HG03103 (cell line): ENCODE measurements at regions not wholly inside any gene's neighbourhood (a gene's known extent, or its start where the extent isn't known, plus 50 kb on each side); places are given as distances from the start of the nearest gene placed in this dataset.
A peak's percentile ranks its signal among the peaks of the same experiment; 100 is the strongest.
"Not testable (repeated sequence)": the region's sequence is repeated elsewhere in the genome, so short reads cannot be mapped to it uniquely, and the experiment has no call there.

Experiments used
- ATAC-seq: cut with Tn5 transposase; IDR thresholded peaks from one replicate; pipeline ENCODE4 v1.9.1; 2021; ENCODE audit warnings: low read depth; ENCODE audit not compliant: unreplicated experiment

DNA sequence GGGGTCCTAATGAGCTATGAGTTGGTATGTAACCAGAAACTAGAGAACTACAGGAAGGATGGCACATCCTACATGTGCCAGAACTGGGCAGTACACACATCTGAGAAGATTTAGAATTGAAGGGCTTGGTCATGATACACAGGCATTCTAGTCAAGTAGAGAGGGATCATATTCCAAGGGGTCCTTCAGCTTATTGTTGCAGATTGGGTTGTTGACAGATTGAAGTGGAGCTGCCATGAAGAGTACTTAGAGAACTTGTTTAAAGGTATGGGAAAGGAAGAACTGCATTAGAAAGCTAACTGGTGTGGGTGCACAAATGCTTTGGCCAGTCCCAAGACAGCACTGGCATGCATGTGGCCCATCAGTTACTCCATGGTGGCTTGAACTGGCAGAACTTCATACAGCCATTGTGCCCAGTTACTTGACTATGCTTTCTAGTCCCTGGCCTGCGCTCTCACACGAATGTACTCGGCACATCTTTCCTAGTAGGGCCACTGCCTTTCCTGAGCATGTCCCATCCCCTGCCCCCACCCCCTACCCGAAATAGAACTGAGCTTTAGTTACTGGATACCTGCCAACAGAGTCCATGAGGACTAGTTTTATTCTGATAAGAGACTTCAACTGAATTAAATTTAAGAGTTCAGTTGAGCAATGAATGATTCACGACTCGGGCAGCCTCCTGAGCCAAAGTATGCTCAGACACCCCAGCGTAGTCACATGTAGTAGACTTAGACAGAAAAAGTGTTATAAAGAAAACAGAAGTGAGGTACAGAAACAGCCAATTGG is 64.0 kb downstream of the CCNG2 start:
- no peak for ATAC-seq

DNA sequence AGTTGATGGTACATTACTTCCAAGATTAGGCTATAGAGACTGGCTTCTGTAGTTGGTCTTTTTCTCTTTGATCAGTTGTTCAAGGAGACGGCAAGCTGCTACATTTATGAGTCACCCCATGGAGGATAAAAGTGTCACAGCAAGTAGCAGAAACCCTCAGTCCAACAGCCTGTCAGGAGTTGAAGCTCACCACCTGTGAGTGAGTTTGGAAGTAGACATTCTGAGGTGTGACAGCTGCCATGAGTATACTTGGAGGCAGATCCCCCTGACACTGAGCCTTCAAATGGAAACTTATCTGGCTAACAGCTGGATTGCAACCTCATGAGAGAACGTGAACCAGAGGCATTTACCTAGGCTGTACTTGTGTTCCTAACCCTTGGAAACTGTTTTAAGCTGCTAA is 68.0 kb downstream of the CCNG2 start:
- no peak for ATAC-seq

DNA sequence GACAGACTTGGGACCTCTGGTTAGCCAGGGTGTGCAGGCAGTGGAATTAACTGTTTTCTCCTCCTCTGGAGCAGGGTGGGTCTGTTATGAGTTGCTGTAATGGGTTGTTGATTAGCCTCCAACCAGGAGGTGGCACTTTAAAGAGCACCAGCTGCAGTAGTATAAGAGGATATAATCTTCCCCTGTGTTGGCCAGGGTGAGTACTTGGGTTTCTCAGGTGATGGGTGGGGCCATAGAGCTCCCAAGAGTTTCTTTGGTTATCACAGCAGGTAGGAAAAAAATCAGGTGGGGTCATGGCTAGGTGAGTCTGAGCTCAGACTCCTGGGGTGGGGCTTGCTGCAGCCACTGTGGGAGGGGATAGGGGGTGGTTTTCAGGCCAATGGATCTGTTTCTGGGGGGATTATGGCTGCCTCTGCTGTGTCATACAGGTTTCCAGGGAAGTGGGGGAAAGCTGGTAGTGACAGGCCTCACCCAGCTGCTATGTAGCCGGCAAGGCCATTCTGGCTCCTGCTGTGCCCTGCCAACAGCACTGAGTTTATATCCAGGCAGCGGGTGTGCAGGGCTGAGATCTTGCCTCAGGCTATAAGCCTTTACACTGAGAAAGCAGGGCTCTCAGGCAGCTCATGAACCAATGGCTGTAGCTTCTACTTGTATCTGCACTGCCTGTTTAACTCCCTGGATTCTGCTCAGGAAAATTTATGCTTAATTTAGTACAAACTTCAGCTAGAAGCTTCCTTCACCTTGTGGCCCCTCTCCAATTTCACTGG is 70.1 kb downstream of the CCNG2 start:
- ATAC-seq = no peak

DNA sequence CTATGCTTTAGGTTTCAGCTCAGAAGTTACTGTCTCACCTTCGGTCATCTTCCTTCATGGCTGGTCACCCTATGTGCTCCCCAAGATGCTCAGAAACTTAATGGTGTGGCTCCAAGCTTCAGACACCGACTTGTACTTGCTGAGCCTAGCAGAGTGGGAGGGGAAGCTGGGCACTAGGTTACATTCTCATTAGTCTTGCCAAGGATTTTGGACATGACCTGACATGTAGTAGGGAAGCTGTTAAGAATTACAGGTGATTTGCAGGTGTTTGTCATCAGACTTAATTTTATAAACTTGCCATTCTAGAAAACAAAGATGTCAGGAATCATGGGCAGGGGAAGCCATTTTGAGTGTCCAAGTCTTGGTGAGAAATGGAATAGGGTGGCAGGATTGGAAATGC is 72.4 kb downstream of the CCNG2 start:
- ATAC-seq = no peak

DNA sequence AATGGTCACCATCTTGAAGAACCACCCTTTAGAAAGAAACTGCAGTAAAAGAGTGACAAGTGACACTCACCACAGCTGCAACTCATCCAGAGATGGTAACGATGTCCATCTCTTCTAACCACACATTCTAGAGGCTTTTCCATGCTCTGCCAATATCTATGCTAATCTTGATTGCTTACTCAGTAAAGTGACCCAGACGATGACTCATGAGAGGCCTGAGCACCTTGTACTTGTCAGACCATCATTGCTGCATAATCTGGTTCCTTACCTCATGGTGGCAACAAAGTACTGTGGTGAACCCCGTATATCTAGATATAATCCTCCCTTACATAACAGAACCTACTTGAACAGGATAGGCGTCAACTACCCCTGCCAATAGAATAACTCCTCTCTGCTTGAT is 75.6 kb downstream of the CCNG2 start:
- ATAC-seq = no peak

DNA sequence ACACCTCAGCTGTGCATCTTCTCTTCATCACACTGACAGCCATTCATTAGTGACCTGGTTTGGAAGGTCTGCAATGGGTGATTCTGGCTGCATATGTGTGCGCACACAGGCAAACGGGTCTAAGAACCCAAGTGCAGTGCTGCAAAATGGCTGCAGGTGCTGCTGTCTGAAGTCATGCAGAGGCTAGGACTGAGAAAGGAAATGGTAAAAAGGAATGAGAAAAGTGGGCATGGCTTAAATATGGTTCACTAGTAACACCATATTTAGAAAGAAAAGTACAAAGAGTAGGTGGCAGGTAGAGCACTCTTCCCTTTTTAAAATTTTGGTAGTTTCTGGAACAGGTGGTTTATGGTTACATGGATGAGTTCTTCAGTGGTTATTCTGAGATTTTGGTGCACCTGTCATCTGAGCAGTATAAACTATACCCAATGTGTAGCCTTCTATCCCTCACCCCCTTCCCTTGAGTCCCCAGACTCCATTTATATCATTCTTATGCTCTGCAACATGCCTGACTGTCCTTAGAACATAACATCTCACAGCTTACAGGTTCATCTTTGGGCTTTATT is 78.4 kb downstream of the CCNG2 start:
- ATAC-seq = peak; percentile 62

DNA sequence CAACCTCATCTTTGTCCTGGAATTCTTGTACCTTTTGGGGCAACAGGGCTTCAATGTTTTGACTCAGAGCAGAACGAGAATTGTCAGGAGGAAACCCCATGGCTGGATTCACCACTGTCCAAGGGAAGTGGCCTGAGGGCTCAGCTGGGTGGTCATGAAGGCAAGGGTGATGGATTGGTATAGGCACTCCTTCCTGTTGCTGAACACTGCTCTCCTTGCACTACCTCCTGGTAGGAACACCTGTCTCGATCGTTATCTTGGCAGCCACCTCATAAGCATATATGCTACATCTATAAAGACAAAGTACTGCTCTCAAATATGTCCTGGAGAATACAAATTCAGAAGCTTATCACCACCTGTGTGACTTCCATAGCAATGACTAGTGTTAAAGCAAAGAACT is 79.8 kb downstream of the CCNG2 start:
- no peak for ATAC-seq

DNA sequence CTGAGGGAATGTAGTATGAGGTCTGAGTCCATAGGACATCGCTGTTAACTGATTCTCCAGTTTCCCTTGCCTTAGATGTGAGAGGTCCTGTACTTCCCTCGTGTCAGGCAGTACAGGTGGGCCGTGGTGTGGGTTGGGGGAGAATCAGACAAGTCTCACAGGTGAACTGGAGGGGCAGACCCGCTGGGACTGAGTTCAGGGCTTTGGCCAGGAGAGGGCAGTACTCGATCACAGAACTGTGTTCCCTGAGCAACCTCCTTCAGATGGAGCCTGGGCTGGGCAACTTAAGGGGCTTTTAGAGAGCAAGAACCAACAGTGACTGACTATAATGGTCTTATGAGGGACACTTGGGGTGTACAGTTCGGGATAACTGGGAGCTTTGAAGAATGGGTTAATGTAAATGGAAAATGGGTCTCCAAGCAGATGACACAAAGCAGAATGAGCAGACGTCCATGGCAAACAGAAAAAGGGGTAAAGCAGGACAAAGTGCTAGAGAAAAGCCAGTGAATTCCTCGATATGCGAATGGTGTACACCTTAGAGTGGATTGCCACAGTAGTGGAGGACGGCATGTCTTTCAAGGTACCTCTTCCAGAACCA is 83.6 kb downstream of the CCNG2 start:
- no peak for ATAC-seq

DNA sequence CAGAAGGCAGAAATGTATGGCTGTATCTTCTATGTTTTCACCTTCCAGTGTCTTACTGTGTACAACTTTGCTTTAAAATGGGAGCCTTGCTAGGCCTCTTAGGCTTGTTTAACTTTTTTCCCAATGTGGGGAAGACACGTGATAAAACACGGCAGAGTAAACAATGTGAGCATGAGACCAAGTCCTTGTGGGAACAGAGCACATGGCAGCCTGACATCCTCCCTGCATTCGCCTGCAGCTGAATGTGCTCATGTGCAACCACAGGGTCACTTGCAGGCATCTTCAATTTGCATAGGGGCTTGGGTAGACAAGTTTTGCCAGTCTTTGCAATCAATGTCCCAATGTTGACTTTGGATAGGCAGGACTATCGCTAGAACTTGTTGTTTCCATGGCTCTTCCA is 91.8 kb downstream of the CCNG2 start:
- ATAC-seq = no peak

DNA sequence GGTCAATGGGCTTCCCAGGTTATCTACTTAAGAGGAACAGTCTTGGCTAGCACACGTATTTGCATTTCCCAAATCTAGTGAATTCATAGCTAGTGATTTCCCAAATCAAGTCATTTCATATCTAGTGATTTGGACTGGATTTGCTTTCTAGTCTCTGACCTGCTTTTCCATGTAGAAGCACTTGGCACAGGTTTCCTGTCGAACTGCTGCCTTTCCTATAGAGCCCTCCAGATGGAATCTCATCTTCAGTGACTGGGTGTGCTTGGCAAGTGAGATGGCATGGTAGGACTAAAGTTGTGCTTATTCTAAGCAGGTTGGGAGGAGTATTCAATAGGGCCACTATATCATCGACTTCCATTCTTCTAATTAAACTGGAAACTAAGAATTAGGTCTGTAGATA is 94.7 kb downstream of the CCNG2 start:
- no peak for ATAC-seq

DNA sequence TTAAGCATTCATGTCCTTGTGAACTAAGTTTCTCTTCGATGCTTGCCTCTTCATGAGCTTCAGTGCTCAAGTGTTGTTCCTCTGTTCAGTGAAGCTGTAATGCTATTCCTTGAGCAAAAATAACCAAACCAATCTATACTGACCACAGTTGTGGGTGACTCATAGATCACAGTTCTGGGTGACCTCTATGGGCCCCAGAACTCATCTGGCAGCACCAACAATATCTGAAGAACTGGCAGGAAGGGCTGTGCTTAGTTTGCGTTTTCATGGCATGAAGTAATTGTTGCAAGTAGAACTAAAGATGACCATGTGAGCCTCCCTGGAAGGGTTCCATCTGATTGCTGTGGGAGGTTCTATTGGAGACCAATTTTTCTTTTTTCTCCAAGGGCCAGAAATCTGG is 106.2 kb downstream of the CCNG2 start:
- ATAC-seq = no peak

DNA sequence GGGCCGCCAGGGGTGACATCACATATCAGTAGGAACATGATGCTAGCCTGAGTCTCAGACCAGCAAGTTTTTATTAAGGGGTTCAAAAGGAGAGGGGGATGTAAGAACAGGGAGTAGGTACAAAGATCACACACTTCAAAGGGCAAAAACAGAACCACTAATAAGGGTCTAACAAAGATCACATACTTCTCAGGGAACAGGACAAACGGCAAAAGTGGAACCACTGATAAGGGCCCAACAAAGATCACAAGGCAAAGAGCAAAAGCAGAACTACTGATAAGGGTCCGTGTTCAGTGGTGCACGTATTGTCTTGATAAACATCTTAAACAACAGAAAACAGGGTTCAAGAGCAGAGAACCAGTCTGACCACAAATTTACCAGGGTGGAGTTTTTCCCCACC is 107.0 kb downstream of the CCNG2 start:
- not testable (repeated sequence) for ATAC-seq

DNA sequence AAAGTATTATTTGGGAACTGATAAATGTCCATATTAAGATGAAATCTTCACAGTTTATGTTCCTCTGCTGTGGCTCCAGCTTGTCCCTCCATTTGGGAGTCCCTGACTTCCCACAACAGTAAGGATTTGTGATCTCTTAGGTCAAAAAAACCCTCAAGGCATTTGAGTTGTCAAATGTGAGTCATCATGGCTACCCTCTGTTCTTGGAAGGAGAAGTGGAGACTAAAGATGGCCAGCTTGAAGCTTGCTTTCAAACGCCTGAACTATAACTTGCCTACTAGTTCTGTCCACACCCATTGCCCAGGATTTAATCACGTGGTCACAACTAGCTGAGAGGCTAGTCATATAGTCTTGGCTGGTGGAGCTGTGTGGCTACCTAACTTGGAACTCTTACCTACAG is 107.8 kb downstream of the CCNG2 start:
- no peak for ATAC-seq

DNA sequence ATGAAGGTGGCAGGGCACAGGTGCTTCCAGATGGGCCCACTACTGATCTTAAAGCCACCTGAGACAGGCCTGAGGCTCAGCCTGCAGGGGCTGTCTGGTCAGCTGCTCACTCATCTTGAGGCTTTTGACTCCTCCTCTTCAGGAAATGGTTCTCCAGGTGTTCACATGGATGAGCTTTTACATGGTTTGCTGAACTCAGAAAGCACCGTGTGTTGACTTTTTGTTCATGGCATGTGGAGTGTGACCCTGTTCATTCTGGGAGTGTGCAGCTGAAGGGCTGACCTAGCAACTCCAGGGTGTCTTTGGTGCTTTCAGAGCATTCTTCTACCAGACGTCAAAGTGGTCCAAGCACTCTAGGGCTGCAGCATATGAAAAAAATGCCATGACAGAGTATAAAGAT is 111.1 kb downstream of the CCNG2 start:
- ATAC-seq = no peak

DNA sequence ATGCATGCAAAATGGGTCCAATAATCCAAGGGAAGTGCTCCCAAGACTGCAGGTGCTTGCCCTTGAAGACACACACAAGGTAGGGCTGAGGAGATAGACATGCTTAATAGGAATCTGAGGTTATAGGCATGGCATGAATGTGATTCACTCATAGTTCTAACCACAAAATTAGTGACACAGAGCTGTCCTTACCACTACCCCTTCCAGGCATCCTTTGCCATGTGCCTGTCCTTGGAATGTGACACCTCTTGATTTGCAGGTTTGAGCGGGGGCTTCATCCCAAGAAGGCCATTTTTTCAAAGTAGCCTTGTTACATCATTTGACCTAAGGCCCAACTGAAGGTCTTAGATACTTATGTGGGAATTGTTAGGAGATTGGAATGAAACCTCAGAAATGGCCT is 112.5 kb downstream of the CCNG2 start:
- no peak for ATAC-seq

DNA sequence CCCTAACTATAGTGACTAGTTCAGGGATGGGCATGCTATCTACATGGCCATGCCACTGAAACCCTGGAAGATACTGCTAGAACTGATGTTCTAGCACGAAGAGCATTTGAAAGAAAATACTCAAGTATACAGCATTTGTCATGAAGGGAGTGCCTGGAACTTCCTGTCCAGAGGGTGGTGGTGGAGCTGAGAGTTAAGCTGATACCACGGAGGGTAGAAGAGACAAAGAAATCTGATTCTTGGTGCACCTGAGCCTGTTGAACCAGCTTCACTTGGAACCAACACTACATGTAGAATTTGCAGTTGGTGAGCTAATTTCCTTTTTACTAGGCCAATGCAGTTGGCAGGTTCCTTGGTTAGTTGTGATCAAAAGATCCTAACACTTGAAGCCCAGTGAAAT is 116.4 kb downstream of the CCNG2 start:
- ATAC-seq = no peak

DNA sequence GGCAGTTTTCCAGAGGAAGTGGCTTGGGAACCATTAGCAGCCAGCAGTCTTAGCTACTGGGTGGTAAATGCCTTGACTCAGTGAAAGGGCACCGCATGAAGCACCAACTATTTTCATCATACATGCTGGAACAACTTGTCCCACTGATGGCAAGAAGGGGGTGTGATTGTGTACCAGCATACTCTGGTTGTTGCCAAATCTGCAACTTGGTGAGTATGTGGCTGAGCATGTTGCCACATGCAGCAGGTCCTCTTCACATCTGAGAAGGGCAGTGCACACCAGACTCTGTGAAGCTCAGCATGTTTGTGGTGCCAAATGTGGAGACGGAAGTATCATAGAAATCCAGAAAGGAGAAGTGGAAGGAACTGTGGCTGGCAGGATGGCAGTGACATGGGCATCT is 122.1 kb downstream of the CCNG2 start:
- ATAC-seq = not testable (repeated sequence)

DNA sequence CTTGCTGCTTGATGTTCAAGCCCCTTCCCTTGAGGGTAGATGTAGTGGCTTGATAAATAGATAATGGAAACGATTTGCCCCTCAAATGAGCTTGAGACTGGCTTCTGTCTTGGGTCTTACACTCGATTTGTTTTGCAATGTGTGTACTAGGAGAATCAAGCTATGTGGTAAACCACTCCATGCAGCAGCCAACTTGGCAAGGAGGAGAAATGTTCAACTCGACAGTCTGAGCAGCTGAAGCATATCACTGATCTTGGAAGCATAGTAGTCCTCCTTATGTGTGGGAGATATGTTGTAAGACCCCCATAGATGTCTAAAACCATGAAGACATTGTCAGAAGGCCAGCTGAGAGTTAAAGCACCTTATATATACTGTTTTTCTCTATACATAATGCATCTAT is 125.3 kb downstream of the CCNG2 start:
- no peak for ATAC-seq

DNA sequence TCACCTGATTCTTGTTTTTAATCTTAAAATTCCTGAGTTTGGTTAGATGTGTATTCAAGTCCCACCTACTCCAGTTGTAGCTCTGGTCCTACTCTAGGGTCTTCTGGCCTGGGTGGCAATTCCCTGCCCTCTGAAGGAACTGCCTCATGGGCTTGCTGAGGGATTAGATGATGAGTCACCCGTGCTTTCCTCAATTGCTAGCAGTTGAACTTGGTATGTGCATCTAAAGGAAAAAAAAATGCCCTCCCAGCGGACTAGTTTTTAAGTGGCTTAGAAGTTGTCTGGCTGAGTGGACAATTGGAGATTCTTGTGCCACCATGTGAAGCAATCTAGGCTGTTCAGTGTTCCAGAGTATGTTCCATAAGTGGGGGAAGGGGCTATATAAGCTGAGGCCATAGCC is 127.0 kb downstream of the CCNG2 start:
- ATAC-seq = no peak

DNA sequence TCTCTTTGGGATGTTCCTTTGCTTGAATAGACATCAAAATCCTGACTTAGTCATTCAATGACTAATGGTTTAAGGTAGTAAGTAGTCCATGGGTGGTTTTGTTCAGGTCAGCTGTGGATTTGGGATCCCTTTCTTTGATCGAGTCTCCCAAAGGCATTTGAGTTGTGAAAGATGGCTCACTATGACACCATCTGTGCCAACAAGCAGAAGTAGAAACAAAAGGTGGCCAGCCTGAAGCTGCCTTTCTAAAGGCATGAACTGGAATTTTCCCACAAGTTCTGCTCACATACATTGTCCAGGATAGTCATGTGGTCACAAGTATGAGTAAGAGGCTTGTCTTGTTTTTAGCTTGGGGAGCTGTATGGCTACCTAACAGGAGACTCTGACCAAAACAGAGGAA is 129.9 kb downstream of the CCNG2 start:
- no peak for ATAC-seq

DNA sequence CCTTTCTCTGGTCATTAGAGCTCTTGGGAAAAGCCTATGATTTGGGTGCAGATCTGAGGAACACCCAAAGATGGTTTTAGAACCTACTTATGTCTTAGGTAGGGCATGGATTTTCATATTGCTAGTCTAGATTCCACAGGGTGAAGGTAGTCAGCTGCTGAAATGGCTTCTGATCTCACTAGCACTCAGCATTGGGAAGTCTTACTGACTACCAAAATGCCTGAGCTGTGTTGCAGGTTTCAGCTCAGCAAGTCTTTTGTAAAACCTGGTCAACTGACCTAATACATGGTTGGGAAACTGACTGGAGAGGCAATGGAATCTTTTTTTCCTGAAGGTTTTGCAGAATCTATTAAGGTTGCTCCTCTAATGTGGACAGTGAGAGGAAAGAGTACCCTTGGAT is 136.4 kb downstream of the CCNG2 start:
- ATAC-seq = no peak
